ENCODE measurements at regions not wholly inside any gene's neighbourhood (a gene's known extent, or its start where the extent isn't known, plus 50 kb on each side); places are given as distances from the start of the nearest gene placed in this dataset.
"Not testable (repeated sequence)": the region's sequence is repeated elsewhere in the genome, so short reads cannot be mapped to it uniquely, and the experiment has no call there.

DNA sequence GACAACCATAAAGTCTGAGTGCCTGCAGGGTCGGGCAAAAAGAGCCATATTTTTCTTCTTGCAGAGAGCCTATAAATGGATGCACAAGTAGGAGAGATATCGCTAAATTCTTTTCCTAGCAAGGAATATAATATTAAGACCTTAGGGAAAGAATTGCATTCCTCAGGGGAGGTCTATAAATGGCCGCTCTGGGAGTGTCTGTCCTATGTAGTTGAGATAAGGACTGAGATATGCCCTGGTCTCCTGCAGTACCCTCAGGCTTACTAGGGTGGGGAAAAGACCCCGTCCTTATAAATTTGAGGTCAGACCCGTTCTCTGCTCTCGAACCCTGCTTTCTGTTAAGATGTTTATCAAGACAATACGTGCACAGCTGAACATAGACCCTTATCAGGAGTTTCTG is 250.9 kb downstream of the ANKRD50 start:
- TF ChIP-seq, protein P1, sequence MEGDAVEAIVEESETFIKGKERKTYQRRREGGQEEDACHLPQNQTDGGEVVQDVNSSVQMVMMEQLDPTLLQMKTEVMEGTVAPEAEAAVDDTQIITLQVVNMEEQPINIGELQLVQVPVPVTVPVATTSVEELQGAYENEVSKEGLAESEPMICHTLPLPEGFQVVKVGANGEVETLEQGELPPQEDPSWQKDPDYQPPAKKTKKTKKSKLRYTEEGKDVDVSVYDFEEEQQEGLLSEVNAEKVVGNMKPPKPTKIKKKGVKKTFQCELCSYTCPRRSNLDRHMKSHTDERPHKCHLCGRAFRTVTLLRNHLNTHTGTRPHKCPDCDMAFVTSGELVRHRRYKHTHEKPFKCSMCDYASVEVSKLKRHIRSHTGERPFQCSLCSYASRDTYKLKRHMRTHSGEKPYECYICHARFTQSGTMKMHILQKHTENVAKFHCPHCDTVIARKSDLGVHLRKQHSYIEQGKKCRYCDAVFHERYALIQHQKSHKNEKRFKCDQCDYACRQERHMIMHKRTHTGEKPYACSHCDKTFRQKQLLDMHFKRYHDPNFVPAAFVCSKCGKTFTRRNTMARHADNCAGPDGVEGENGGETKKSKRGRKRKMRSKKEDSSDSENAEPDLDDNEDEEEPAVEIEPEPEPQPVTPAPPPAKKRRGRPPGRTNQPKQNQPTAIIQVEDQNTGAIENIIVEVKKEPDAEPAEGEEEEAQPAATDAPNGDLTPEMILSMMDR (optimal IDR thresholded peaks at IDR 0.05 in 1 of 3, IDR thresholded peaks at IDR 0.05 in 1 of 3, conservative IDR thresholded peaks at IDR 0.05 in 1 of 3; ENCODE audit: extremely low read depth in 1 of 3, insufficient read depth in 2 of 3, low read length in 3 of 3): not testable (repeated sequence)
- TF ChIP-seq EZH2 (IDR thresholded peaks at IDR 0.05; ENCODE audit: low read length): not testable (repeated sequence)
